H1 (cell line): ENCODE measurements at regions not wholly inside any gene's neighbourhood (a gene's known extent, or its start where the extent isn't known, plus 50 kb on each side); places are given as distances from the start of the nearest gene placed in this dataset.

Experiments
- CTCF ChIA-PET: fragments of 300-600 bp; sonication (Branson Sonifier 250); formaldehyde crosslinking; loops from one replicate; lab custom pipeline; 2021; ENCODE audit not compliant: partially characterized antibody; lab: Charles Lee
- POLR2A ChIA-PET: fragments of 300-600 bp; sonication (Branson Sonifier 250); formaldehyde crosslinking; loops from one replicate; lab custom pipeline; 2021; ENCODE audit warnings: inconsistent platforms; ENCODE audit not compliant: partially characterized antibody; lab: Charles Lee
- DNase-seq, 2 experiments: peaks; one replicate each; pipeline versions ENCODE4 v3.0.0 to v3.0.0-alpha.2; 2010 to 2022; ENCODE audit warnings: low spot score in 2 of 2, low read depth in 1 of 2, mixed read lengths in 1 of 2
- FAIRE-seq: peaks from 2 replicates; lab custom pipeline; 2011; peaks lifted over from hg19 to GRCh38; lab: Jason Lieb, UNC
- H2AFZ ChIP-seq: 2 replicates; pipeline ENCODE4 v1.8.1; 2012; ENCODE audit warnings: low read length, inconsistent platforms
- H2AK5ac ChIP-seq: 2 replicates; pipeline ENCODE4 v1.6.1; 2013; ENCODE audit warnings: low read depth, low read length
- H2BK120ac ChIP-seq: replicated peaks from 2 replicates; pipeline ENCODE3; 2013; ENCODE audit warnings: low read depth, low read length, inconsistent platforms
- H2BK12ac ChIP-seq: 2 replicates; pipeline ENCODE4 v1.6.1; 2013; ENCODE audit warnings: low read depth, low read length
- H2BK15ac ChIP-seq: 2 replicates; pipeline ENCODE4 v1.6.1; 2013; ENCODE audit warnings: low read length
- H2BK20ac ChIP-seq: 2 replicates; pipeline ENCODE4 v1.6.1; 2013; ENCODE audit warnings: low read length
- H2BK5ac ChIP-seq: 2 replicates; pipeline ENCODE4 v1.6.1; 2013; ENCODE audit warnings: low read depth, low read length
- H3K14ac ChIP-seq: 2 replicates; pipeline ENCODE4 v1.6.1; 2013; ENCODE audit warnings: inconsistent platforms; ENCODE audit not compliant: insufficient read length
- H3K18ac ChIP-seq: 2 replicates; pipeline ENCODE4 v1.6.1; 2013; ENCODE audit warnings: low read length; ENCODE audit errors: extremely low read depth
- H3K23ac ChIP-seq: 2 replicates; pipeline ENCODE4 v1.6.1; 2013; ENCODE audit warnings: inconsistent platforms; ENCODE audit not compliant: insufficient read length
- H3K23me2 ChIP-seq: 2 replicates; pipeline ENCODE4 v1.6.1; 2013; ENCODE audit warnings: low read depth, low read length
- H3K27ac ChIP-seq: 2 replicates; pipeline ENCODE4 v1.6.1; 2011; ENCODE audit warnings: low read depth, low read length, inconsistent platforms
- H3K27me3 ChIP-seq, 4 experiments: replicated peaks in 1 of 4; 1 replicate in 1 of 4; 2 replicates in 3 of 4; pipeline versions ENCODE4 v1.6.1 to v1.8.1; 2011 to 2013; ENCODE audit warnings: low read length in 3 of 4, mild to moderate bottlenecking in 3 of 4, inconsistent platforms in 2 of 4, mixed read lengths in 2 of 4, moderate library complexity in 1 of 4; ENCODE audit not compliant: control insufficient read depth in 3 of 4, insufficient read depth in 3 of 4; ENCODE audit errors: extremely low read depth in 1 of 4
- H3K36me3 ChIP-seq, 4 experiments: 2 replicates each; pipeline versions ENCODE4 v1.6.1 to v1.8.1; 2011 to 2013; ENCODE audit warnings: mild to moderate bottlenecking in 4 of 4, low read length in 3 of 4, moderate library complexity in 2 of 4, control low read depth in 1 of 4, inconsistent platforms in 1 of 4; ENCODE audit not compliant: insufficient read depth in 4 of 4, control insufficient read depth in 2 of 4
- H3K4ac ChIP-seq: replicated peaks from 2 replicates; pipeline ENCODE3; 2013; ENCODE audit warnings: low read length, low read depth, mixed read lengths, inconsistent platforms; ENCODE audit not compliant: insufficient read length
- H3K4me1 ChIP-seq, 4 experiments: replicated peaks in 1 of 4; 1 replicate in 1 of 4; 2 replicates in 3 of 4; pipeline versions ENCODE4 v1.6.1 to v1.8.1; 2011 to 2013; ENCODE audit warnings: low read length in 3 of 4, inconsistent platforms in 2 of 4, mixed read lengths in 1 of 4; ENCODE audit not compliant: insufficient read depth in 4 of 4, control insufficient read depth in 3 of 4
- H3K4me2 ChIP-seq, 2 experiments: 2 replicates each; pipeline versions ENCODE4 v1.6.1 to v1.8.1; 2011 to 2013; ENCODE audit warnings: low read depth in 2 of 2, low read length in 2 of 2, control low read depth in 1 of 2, inconsistent platforms in 1 of 2, mild to moderate bottlenecking in 1 of 2; ENCODE audit not compliant: insufficient read depth in 1 of 2
- H3K4me3 ChIP-seq, 4 experiments: fragments of 200-600, 300-600 bp in 1 of 4; sonication (generic), shearing (Covaris generic), sonication (Bioruptor Twin) in 1 of 4; 2 replicates each; pipeline versions ENCODE4 v1.5.1 to v1.8.1; 2011 to 2016; ENCODE audit warnings: low read length in 4 of 4, low read depth in 3 of 4, control low read depth in 2 of 4, inconsistent platforms in 2 of 4, mild to moderate bottlenecking in 2 of 4, mixed read lengths in 1 of 4, moderate library complexity in 1 of 4; ENCODE audit not compliant: insufficient read depth in 2 of 4; ENCODE audit errors: extremely low read depth in 1 of 4
- H3K56ac ChIP-seq: replicated peaks from 2 replicates; pipeline ENCODE3; 2013; ENCODE audit warnings: low read depth, mild to moderate bottlenecking, mixed read lengths, low read length, inconsistent platforms; ENCODE audit not compliant: insufficient read length
- H3K79me1 ChIP-seq: 2 replicates; pipeline ENCODE4 v1.6.1; 2013; ENCODE audit warnings: low read depth, low read length, control low read depth
- H3K79me2 ChIP-seq, 2 experiments: 2 replicates each; pipeline versions ENCODE4 v1.6.1 to v1.8.1; 2012 to 2013; ENCODE audit warnings: low read length in 2 of 2, mild to moderate bottlenecking in 2 of 2, inconsistent platforms in 1 of 2; ENCODE audit not compliant: insufficient read depth in 2 of 2, control insufficient read depth in 1 of 2
- H3K9ac ChIP-seq, 4 experiments: replicated peaks in 1 of 4; 1 replicate in 1 of 4; 2 replicates in 3 of 4; pipeline versions ENCODE4 v1.6.1 to v1.8.1; 2011 to 2013; ENCODE audit warnings: low read depth in 3 of 4, low read length in 3 of 4, control low read depth in 2 of 4, mild to moderate bottlenecking in 2 of 4, moderate library complexity in 2 of 4, inconsistent platforms in 1 of 4; ENCODE audit errors: extremely low read depth in 1 of 4
- H3K9me3 ChIP-seq, 2 experiments: 2 replicates each; pipeline versions ENCODE4 v1.6.1 to v1.8.1; 2012 to 2013; ENCODE audit warnings: mild to moderate bottlenecking in 2 of 2, moderate library complexity in 2 of 2, control low read depth in 1 of 2, inconsistent platforms in 1 of 2, low read depth in 1 of 2, low read length in 1 of 2, mixed read lengths in 1 of 2; ENCODE audit not compliant: insufficient read depth in 2 of 2
- H4K20me1 ChIP-seq, 2 experiments: replicated peaks in 1 of 2; 2 replicates each; pipeline versions ENCODE3 to v1.8.1; 2011 to 2013; ENCODE audit warnings: inconsistent platforms in 2 of 2, low read length in 2 of 2, mild to moderate bottlenecking in 1 of 2; ENCODE audit not compliant: insufficient read depth in 2 of 2, control insufficient read depth in 1 of 2
- H4K5ac ChIP-seq: 2 replicates; pipeline ENCODE4 v1.6.1; 2013; ENCODE audit warnings: low read length, low read depth, mixed read lengths, inconsistent platforms; ENCODE audit not compliant: insufficient read length
- H4K8ac ChIP-seq: 2 replicates; pipeline ENCODE4 v1.8.0; 2013; ENCODE audit warnings: mild to moderate bottlenecking, moderate library complexity, low read length, inconsistent platforms; ENCODE audit not compliant: insufficient read depth; ENCODE audit errors: extremely low read depth
- H4K91ac ChIP-seq: replicated peaks from 2 replicates; pipeline ENCODE3; 2013; ENCODE audit warnings: low read length, mixed read lengths, inconsistent platforms; ENCODE audit not compliant: insufficient read length
- SAP30 ChIP-seq: fragments of 300-600 bp; sonication (generic); IDR thresholded peaks from 2 replicates; pipeline ENCODE4 v1.7.1; 2012; ENCODE audit warnings: low read length, moderate library complexity, mild to moderate bottlenecking, inconsistent platforms; ENCODE audit not compliant: insufficient read depth, insufficient replicate concordance
- SP2 ChIP-seq: IDR thresholded peaks from 2 replicates; pipeline ENCODE4 v1.6.1; 2012; ENCODE audit warnings: mild to moderate bottlenecking, low read length, inconsistent platforms
- TCF12 ChIP-seq: IDR thresholded peaks from 2 replicates; pipeline ENCODE4 v1.6.1; 2011; ENCODE audit warnings: low read depth, mild to moderate bottlenecking, low read length
- WGBS, 2 experiments: shearing (Covaris generic) in 1 of 2; methylation state at CpG; one replicate each; pipeline versions ENCODE4 v1.1.6 to v1.1.7; 2013 to 2015; ENCODE audit warnings: low lambda C conversion rate in 2 of 2, mixed read lengths in 2 of 2, inconsistent platforms in 1 of 2, low coverage in 1 of 2, missing lambda C conversion rate in 1 of 2; ENCODE audit not compliant: insufficient replicate concordance in 2 of 2, insufficient coverage in 1 of 2, insufficient read length in 1 of 2; ENCODE audit errors: extremely low coverage in 1 of 2, missing lambda C conversion rate in 1 of 2; 5-methylcytosine and 5-hydroxymethylcytosine counted together
- TF ChIP-seq, protein P1 (sequence below): IDR thresholded peaks from 2 replicates; pipeline ENCODE4 v1.6.1; 2012; ENCODE audit warnings: inconsistent platforms

DNA sequence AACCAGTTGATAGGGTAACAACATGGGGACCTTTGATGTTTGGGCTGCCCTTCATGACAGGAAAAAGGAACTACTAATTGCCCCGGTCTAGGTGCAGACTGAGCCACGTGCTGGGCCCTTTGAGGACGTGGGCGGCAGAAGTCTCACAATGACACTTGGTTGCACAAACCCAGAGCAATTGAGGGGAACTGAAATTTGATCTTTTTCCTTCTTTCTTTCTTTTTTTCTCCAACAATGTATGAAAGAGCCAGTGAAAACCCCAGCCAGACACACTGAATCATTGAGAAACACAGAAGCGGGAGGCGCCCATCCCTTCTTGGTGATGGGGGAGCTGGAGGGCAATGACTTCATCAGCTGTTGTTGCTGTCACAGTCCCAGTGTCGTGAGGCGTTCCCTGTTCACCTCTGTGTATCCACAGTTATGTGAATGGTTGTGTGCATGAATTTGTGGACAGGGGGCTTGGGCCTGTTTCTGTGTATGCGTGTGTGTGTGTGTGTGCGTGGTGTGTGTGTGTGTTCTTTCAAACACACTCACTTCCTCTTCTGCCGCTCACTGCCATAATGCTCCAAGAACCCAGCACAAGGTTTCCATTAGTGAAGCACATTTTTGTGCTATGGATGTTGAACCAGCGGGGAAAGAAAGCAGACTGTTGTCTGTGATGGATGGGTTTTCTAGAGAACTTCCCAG lies 137.5 kb upstream of the CCND2 start:
- POLR2A ChIA-PET: interaction anchor here (1.0 to 5.8 kb wide), 8 partner anchors 16 to 141 kb away, joined by 3 to 41 read pairs (median 6); partner anchors contain the start of gene CCND2
- H2BK5ac ChIP-seq: peak overlapping the region; percentile 100; the same call in 1 of the 2 replicates
- peak overlapping the region; percentile 89 for H2BK15ac ChIP-seq
- no peaks in the 10 kb centered on the region for H3K36me3 ChIP-seq
- peak overlapping the region; percentile 54 for H2AK5ac ChIP-seq
- H3K27me3 ChIP-seq: no peaks in the 10 kb centered on the region
- no peaks in the 10 kb centered on the region for H3K79me1 ChIP-seq
- no peak overlapping the region for H2AFZ ChIP-seq
- CTCF ChIA-PET: interaction anchor here (0.9 to 5.5 kb wide), 5 partner anchors 19 to 250 kb away, joined by 3 to 34 read pairs (median 5); no protein-coding TSS in a partner anchor
- no peak overlapping the region for H3K23ac ChIP-seq
- FAIRE-seq (no peak), DNase-seq (no peak)
- no peak overlapping the region; a peak in 1 of 4 replicates for H3K4me2 ChIP-seq
- H3K9me3 ChIP-seq: no peaks in the 10 kb centered on the region
- H4K5ac ChIP-seq: no peak overlapping the region
- H3K14ac ChIP-seq: no peak overlapping the region
- H2BK20ac ChIP-seq: peak overlapping the region; percentile 97
- WGBS, 2 experiments: 85% methylated on average over 12 of the region's 12 CpGs; no CpG with 5 or more reads in 1 of the 2 experiments
- TF ChIP-seq SAP30 (no peak), TCF12 (no peak), SP2 (no peak)
- TF ChIP-seq, protein P1, sequence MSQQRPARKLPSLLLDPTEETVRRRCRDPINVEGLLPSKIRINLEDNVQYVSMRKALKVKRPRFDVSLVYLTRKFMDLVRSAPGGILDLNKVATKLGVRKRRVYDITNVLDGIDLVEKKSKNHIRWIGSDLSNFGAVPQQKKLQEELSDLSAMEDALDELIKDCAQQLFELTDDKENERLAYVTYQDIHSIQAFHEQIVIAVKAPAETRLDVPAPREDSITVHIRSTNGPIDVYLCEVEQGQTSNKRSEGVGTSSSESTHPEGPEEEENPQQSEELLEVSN: peak; percentile 69
- H3K4ac ChIP-seq: peak overlapping the region; percentile 50
- peak overlapping the region; percentile 92 for H4K91ac ChIP-seq
- H3K4me3 ChIP-seq: no peak overlapping the region
- no peaks in the 10 kb centered on the region for H4K20me1 ChIP-seq
- H3K79me2 ChIP-seq: no peaks in the 10 kb centered on the region
- H2BK12ac ChIP-seq: peak overlapping the region; percentile 100
- H3K27ac ChIP-seq: no peak overlapping the region
- H3K9ac ChIP-seq: peak overlapping the region in 1 of 4 experiments; percentile 37; a peak in 2 of 7 replicates
- peak overlapping the region; percentile 84 for H2BK120ac ChIP-seq
- H3K18ac ChIP-seq: peak overlapping the region; percentile 79
- no peak overlapping the region; the same call in 1 of the 2 replicates for H4K8ac ChIP-seq
- peaks cover 6% of the 10 kb centered on the region; the same call in 1 of the 2 replicates for H3K23me2 ChIP-seq
- peaks cover 11 to 36% (median 19%) of the 10 kb centered on the region in 4 experiments for H3K4me1 ChIP-seq
- H3K56ac ChIP-seq: no peak overlapping the region
